Upper lobe of right lung (tissue), 1 donor: ENCODE measurements at regions not wholly inside any gene's neighbourhood (a gene's known extent, or its start where the extent isn't known, plus 50 kb on each side); places are given as distances from the start of the nearest gene placed in this dataset.

Experiments used
- ATAC-seq: fragments of 200-7000 bp; cut with Tn5 transposase; one replicate; pipeline ENCODE4 v1.9.1; 2020; ENCODE audit warnings: mild to moderate bottlenecking, moderate library complexity
- DNase-seq: peaks from one replicate; pipeline ENCODE4 v3.0.0-alpha.2; 2020
- H3K27ac ChIP-seq: fragments of 200-600 bp; one replicate; pipeline ENCODE4 v1.8.0; 2022
- H3K27me3 ChIP-seq: fragments of 200-600 bp; one replicate; pipeline ENCODE4 v1.8.0; 2022; ENCODE audit warnings: mild to moderate bottlenecking
- H3K36me3 ChIP-seq: fragments of 200-600 bp; one replicate; pipeline ENCODE4 v1.8.0; 2022
- H3K4me1 ChIP-seq: fragments of 200-600 bp; one replicate; pipeline ENCODE4 v1.8.0; 2022
- H3K4me3 ChIP-seq: fragments of 200-600 bp; one replicate; pipeline ENCODE4 v1.8.0; 2022; ENCODE audit warnings: mild to moderate bottlenecking
- H3K9me3 ChIP-seq: fragments of 200-600 bp; one replicate; pipeline ENCODE4 v1.8.0; 2022
- intact Hi-C: fragments of 100-400 bp; cut with DNase I; formaldehyde crosslinking; loops from one replicate; pipeline ENCODE4 v1.11.0; 2022
- TF ChIP-seq, protein P1 (sequence below): fragments of 200-600 bp; IDR thresholded peaks from one replicate; pipeline ENCODE4 v1.8.0; 2022; ENCODE audit warnings: antibody characterized with exemption
- donor health status: DM: no; HTN: yes; CAD: no; lungs with severe emphysema.

DNA sequence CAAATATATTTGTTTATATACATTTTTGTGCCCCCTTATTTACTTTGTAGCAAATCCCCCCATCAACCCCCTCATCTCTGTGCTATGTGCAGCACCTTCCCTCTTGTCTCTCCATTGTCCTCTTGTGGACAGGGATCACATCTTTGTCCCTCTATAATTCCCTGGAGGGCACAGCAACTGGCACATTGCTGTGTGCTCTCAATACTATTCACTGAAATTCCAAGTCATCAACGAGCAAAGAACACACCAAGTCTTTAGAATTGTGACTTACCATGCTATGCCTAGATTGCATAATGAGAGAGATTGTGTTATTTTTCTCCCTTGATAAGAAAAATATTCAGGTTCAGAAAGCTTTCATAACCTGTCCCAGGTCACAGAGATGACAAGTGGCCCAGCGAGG is 54.6 kb upstream of the ACAN start:
- Histone ChIP-seq H3K4me3 (no peak overlapping the region), H3K27me3 (peaks cover 7% of the 10 kb centered on the region), H3K9me3 (no peaks in the 10 kb centered on the region), H3K36me3 (no peaks in the 10 kb centered on the region), H3K27ac (no peak overlapping the region), H3K4me1 (no peaks in the 10 kb centered on the region)
- intact Hi-C loops = no loop called here
- TF ChIP-seq, protein P1, sequence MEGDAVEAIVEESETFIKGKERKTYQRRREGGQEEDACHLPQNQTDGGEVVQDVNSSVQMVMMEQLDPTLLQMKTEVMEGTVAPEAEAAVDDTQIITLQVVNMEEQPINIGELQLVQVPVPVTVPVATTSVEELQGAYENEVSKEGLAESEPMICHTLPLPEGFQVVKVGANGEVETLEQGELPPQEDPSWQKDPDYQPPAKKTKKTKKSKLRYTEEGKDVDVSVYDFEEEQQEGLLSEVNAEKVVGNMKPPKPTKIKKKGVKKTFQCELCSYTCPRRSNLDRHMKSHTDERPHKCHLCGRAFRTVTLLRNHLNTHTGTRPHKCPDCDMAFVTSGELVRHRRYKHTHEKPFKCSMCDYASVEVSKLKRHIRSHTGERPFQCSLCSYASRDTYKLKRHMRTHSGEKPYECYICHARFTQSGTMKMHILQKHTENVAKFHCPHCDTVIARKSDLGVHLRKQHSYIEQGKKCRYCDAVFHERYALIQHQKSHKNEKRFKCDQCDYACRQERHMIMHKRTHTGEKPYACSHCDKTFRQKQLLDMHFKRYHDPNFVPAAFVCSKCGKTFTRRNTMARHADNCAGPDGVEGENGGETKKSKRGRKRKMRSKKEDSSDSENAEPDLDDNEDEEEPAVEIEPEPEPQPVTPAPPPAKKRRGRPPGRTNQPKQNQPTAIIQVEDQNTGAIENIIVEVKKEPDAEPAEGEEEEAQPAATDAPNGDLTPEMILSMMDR = no peak
- DNase-seq (no peak), ATAC-seq (no peak)

DNA sequence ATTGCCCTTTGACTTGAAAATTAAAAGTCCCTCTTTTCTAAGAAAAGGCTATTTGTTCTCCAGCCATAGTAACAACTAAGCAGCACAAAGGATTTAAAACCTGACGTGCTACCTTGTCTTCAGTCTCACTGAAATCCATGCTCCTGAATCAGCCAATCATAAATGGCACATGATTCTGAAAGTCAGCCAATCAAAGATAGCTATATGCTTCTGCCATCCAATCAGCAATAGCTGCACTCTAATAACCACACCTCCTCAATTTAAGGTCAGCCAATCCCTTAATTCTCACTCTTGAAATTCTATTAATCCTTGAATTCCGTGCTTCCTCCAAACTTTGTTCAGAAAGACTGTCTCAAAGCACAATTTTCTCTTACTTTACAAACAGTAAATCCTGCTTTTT is 53.5 kb upstream of the ACAN start:
- Histone ChIP-seq H3K4me3 (no peak overlapping the region), H3K4me1 (no peaks in the 10 kb centered on the region), H3K36me3 (no peaks in the 10 kb centered on the region), H3K9me3 (no peaks in the 10 kb centered on the region), H3K27ac (no peak overlapping the region), H3K27me3 (peaks cover 6% of the 10 kb centered on the region)
- ATAC-seq (no peak), DNase-seq (no peak)
- intact Hi-C loops = no loop called here
- TF ChIP-seq, protein P1 = no peak

DNA sequence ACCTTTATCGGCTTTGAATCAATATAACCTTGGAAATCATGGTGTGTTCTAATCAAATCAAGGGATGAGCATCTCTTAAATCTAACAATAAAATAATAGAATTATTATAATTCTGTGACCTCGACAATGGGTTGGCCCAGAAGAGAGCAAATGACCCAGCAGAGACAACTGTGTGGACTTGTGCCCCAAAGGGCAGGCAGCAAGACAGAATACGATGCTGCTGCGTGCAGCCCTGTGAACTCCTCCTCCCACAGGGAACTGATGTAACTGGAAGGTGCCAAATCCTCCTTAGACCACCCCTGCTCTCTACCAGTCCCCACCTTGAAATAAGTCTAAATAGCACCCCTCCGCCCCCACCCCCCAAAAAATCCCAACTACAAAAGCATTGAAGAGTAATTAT is 50.7 kb upstream of the ACAN start:
- Histone ChIP-seq H3K27me3 (peaks cover 6% of the 10 kb centered on the region), H3K4me3 (no peak overlapping the region), H3K9me3 (no peaks in the 10 kb centered on the region), H3K4me1 (no peaks in the 10 kb centered on the region), H3K27ac (no peak overlapping the region), H3K36me3 (no peaks in the 10 kb centered on the region)
- no peak for ATAC-seq
- DNase-seq = no peak
- TF ChIP-seq, protein P1 = no peak
- intact Hi-C loops = no loop called here

DNA sequence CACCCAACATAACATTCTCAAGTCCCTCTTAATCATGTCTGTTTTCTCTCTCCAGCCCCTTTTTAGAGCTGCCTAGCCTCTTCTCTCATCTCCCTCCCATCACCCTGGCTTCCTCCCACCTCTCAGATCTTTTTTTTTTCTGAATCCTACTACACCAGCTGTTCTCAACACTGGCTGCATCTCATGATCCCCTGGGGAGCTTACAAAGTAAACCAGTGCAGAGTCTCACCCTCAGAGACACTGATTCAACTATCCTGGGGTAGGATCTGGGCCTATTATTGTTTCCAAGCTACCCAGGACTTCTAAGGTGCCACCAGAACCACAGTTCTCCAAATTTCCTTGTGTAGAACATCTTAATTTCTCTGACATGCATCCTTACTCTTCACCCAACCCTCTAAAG is 50.3 kb upstream of the ACAN start:
- Histone ChIP-seq H3K27me3 (peaks cover 6% of the 10 kb centered on the region), H3K4me1 (no peaks in the 10 kb centered on the region), H3K4me3 (no peak overlapping the region), H3K36me3 (no peaks in the 10 kb centered on the region), H3K27ac (no peak overlapping the region), H3K9me3 (no peaks in the 10 kb centered on the region)
- TF ChIP-seq, protein P1 = no peak
- intact Hi-C loops = no loop called here
- DNase-seq (no peak), ATAC-seq (no peak)
